ENCODE measurements at regions not wholly inside any gene's neighbourhood (a gene's known extent, or its start where the extent isn't known, plus 50 kb on each side); places are given as distances from the start of the nearest gene placed in this dataset.

- Histone ChIP-seq H3K4me1 (ENCODE audit: control insufficient read depth in 2 of 2, insufficient read depth in 2 of 2, low read length in 2 of 2) (no peaks in the 10 kb centered on the region), H3K27ac (ENCODE audit: low read depth, low read length) (no peak overlapping the region), H3K27me3 (ENCODE audit: control insufficient read depth in 2 of 2, insufficient read depth in 2 of 2, low read length in 2 of 2) (no peaks in the 10 kb centered on the region), H3K4me3 (ENCODE audit: low read length) (no peak overlapping the region), H3K36me3 (ENCODE audit: control insufficient read depth in 2 of 3, insufficient read depth in 3 of 3, low read length in 3 of 3) (no peaks in the 10 kb centered on the region), H3K9me3 (ENCODE audit: control insufficient read depth in 2 of 3, low read length in 3 of 3) (no peaks in the 10 kb centered on the region)
- H3K9me3 Mint-ChIP-seq = peaks cover 0 to 29% (median 2%) of the 10 kb centered on the region in 11 donors
- no peaks in the 10 kb centered on the region for H3K4me1 Mint-ChIP-seq
- ChIA-PET POLR2A (no interaction called here), CTCF (no interaction called here)
- intact Hi-C loops (cut with micrococcal nuclease) = no loop called here
- H3K4me3 Mint-ChIP-seq = no peak overlapping the region
- ATAC-seq (no peak), DNase-seq (no peak)
- no peaks in the 10 kb centered on the region for H3K27me3 Mint-ChIP-seq
- H3K27ac Mint-ChIP-seq = no peak overlapping the region
- no peaks in the 10 kb centered on the region for H3K36me3 Mint-ChIP-seq
These were observed 605.1 kb downstream of the NUP35 start for GRCh38 chr2:183729380-183729779.

GRCh38 chr2:183740241-183740640, 616.0 kb downstream of the NUP35 start:
- Mint-ChIP-seq H3K9me3 (peaks cover 0 to 10% (median 5%) of the 10 kb centered on the region in 11 donors), H3K4me1 (no peaks in the 10 kb centered on the region), H3K27me3 (no peaks in the 10 kb centered on the region), H3K4me3 (no peak overlapping the region), H3K36me3 (no peaks in the 10 kb centered on the region), H3K27ac (no peak overlapping the region)
- H3K9me3 ChIP-seq (ENCODE audit: control insufficient read depth in 2 of 3, low read length in 3 of 3) = no peaks in the 10 kb centered on the region
- H3K27me3 ChIP-seq (ENCODE audit: control insufficient read depth in 2 of 2, insufficient read depth in 2 of 2, low read length in 2 of 2) = no peaks in the 10 kb centered on the region
- intact Hi-C loops (cut with micrococcal nuclease) = no loop called here
- POLR2A ChIA-PET = no interaction called here
- DNase-seq (no peak), ATAC-seq (no peak)
- H3K4me1 ChIP-seq (ENCODE audit: control insufficient read depth in 2 of 2, insufficient read depth in 2 of 2, low read length in 2 of 2) = no peaks in the 10 kb centered on the region
- CTCF ChIA-PET = no interaction called here
- no peak overlapping the region for H3K4me3 ChIP-seq (ENCODE audit: low read length)
- no peaks in the 10 kb centered on the region for H3K36me3 ChIP-seq (ENCODE audit: control insufficient read depth in 2 of 3, insufficient read depth in 3 of 3, low read length in 3 of 3)
- H3K27ac ChIP-seq (ENCODE audit: low read depth, low read length) = no peak overlapping the region

GRCh38 chr2:183752571-183752970, 628.3 kb downstream of the NUP35 start:
- Histone ChIP-seq H3K27me3 (ENCODE audit: control insufficient read depth in 2 of 2, insufficient read depth in 2 of 2, low read length in 2 of 2) (no peaks in the 10 kb centered on the region), H3K36me3 (ENCODE audit: control insufficient read depth in 2 of 3, insufficient read depth in 3 of 3, low read length in 3 of 3) (no peaks in the 10 kb centered on the region), H3K4me1 (ENCODE audit: control insufficient read depth in 2 of 2, insufficient read depth in 2 of 2, low read length in 2 of 2) (no peaks in the 10 kb centered on the region), H3K27ac (ENCODE audit: low read depth, low read length) (no peak overlapping the region), H3K4me3 (ENCODE audit: low read length) (no peak overlapping the region), H3K9me3 (ENCODE audit: control insufficient read depth in 2 of 3, low read length in 3 of 3) (no peaks in the 10 kb centered on the region)
- Mint-ChIP-seq H3K36me3 (no peaks in the 10 kb centered on the region), H3K4me3 (no peak overlapping the region), H3K27me3 (no peaks in the 10 kb centered on the region), H3K9me3 (peaks cover 0 to 39% (median 4%) of the 10 kb centered on the region in 11 donors), H3K27ac (no peak overlapping the region), H3K4me1 (peaks cover 0 to 4% (median 0%) of the 10 kb centered on the region in 7 donors)
- ATAC-seq (no peak), DNase-seq (no peak)
- intact Hi-C loops (cut with micrococcal nuclease) = no loop called here
- ChIA-PET POLR2A (no interaction called here), CTCF (no interaction called here)

GRCh38 chr2:183759033-183759432, 634.8 kb downstream of the NUP35 start:
- Mint-ChIP-seq H3K36me3 (no peaks in the 10 kb centered on the region), H3K9me3 (peaks cover 0 to 14% (median 2%) of the 10 kb centered on the region in 11 donors), H3K27me3 (no peaks in the 10 kb centered on the region), H3K27ac (no peak overlapping the region), H3K4me1 (peaks cover 0 to 2% (median 0%) of the 10 kb centered on the region in 7 donors), H3K4me3 (no peak overlapping the region)
- Histone ChIP-seq H3K27ac (ENCODE audit: low read depth, low read length) (no peak overlapping the region), H3K4me3 (ENCODE audit: low read length) (no peak overlapping the region), H3K36me3 (ENCODE audit: control insufficient read depth in 2 of 3, insufficient read depth in 3 of 3, low read length in 3 of 3) (no peaks in the 10 kb centered on the region), H3K4me1 (ENCODE audit: control insufficient read depth in 2 of 2, insufficient read depth in 2 of 2, low read length in 2 of 2) (no peaks in the 10 kb centered on the region), H3K9me3 (ENCODE audit: control insufficient read depth in 2 of 3, low read length in 3 of 3) (no peaks in the 10 kb centered on the region), H3K27me3 (ENCODE audit: control insufficient read depth in 2 of 2, insufficient read depth in 2 of 2, low read length in 2 of 2) (no peaks in the 10 kb centered on the region)
- intact Hi-C loops (cut with micrococcal nuclease) = no loop called here
- ATAC-seq (no peak), DNase-seq (no peak)
- POLR2A ChIA-PET = no interaction called here
- CTCF ChIA-PET = no interaction called here

- no peaks in the 10 kb centered on the region for H3K27me3 Mint-ChIP-seq
- peaks cover 0 to 4% (median 0%) of the 10 kb centered on the region in 5 donors for H3K36me3 Mint-ChIP-seq
- POLR2A ChIA-PET = no interaction called here
- H3K4me1 Mint-ChIP-seq = no peaks in the 10 kb centered on the region
- Histone ChIP-seq H3K4me1 (ENCODE audit: control insufficient read depth in 2 of 2, insufficient read depth in 2 of 2, low read length in 2 of 2) (no peaks in the 10 kb centered on the region), H3K4me3 (ENCODE audit: low read length) (no peak overlapping the region), H3K27ac (ENCODE audit: low read depth, low read length) (no peak overlapping the region), H3K9me3 (ENCODE audit: control insufficient read depth in 2 of 3, low read length in 3 of 3) (no peaks in the 10 kb centered on the region), H3K27me3 (ENCODE audit: control insufficient read depth in 2 of 2, insufficient read depth in 2 of 2, low read length in 2 of 2) (no peaks in the 10 kb centered on the region), H3K36me3 (ENCODE audit: control insufficient read depth in 2 of 3, insufficient read depth in 3 of 3, low read length in 3 of 3) (no peaks in the 10 kb centered on the region)
- no peak overlapping the region for H3K4me3 Mint-ChIP-seq
- intact Hi-C loops (cut with micrococcal nuclease) = no loop called here
- no peak overlapping the region for H3K27ac Mint-ChIP-seq
- H3K9me3 Mint-ChIP-seq = peaks cover 3 to 13% (median 8%) of the 10 kb centered on the region in 11 donors
- no peak for DNase-seq
- CTCF ChIA-PET = no interaction called here
- ATAC-seq = no peak
These were observed 649.5 kb downstream of the NUP35 start for GRCh38 chr2:183773775-183774174.

- ChIA-PET POLR2A (no interaction called here), CTCF (no interaction called here)
- no peaks in the 10 kb centered on the region for H3K9me3 ChIP-seq (ENCODE audit: control insufficient read depth in 2 of 3, low read length in 3 of 3)
- H3K27ac ChIP-seq (ENCODE audit: low read depth, low read length) = no peak overlapping the region
- H3K4me1 ChIP-seq (ENCODE audit: control insufficient read depth in 2 of 2, insufficient read depth in 2 of 2, low read length in 2 of 2) = no peaks in the 10 kb centered on the region
- intact Hi-C loops (cut with micrococcal nuclease) = no loop called here
- no peak overlapping the region for H3K4me3 Mint-ChIP-seq
- DNase-seq (no peak), ATAC-seq (no peak)
- no peaks in the 10 kb centered on the region for H3K36me3 ChIP-seq (ENCODE audit: control insufficient read depth in 2 of 3, insufficient read depth in 3 of 3, low read length in 3 of 3)
- no peak overlapping the region for H3K27ac Mint-ChIP-seq
- peaks cover 0 to 18% (median 5%) of the 10 kb centered on the region in 11 donors for H3K9me3 Mint-ChIP-seq
- H3K27me3 Mint-ChIP-seq = no peaks in the 10 kb centered on the region
- H3K27me3 ChIP-seq (ENCODE audit: control insufficient read depth in 2 of 2, insufficient read depth in 2 of 2, low read length in 2 of 2) = no peaks in the 10 kb centered on the region
- H3K36me3 Mint-ChIP-seq = no peaks in the 10 kb centered on the region
- H3K4me3 ChIP-seq (ENCODE audit: low read length) = no peak overlapping the region
- no peaks in the 10 kb centered on the region for H3K4me1 Mint-ChIP-seq
These were observed 655.8 kb downstream of the NUP35 start for GRCh38 chr2:183780072-183780471.

- Mint-ChIP-seq H3K27me3 (no peaks in the 10 kb centered on the region), H3K27ac (no peak overlapping the region), H3K36me3 (no peaks in the 10 kb centered on the region), H3K9me3 (peaks cover 0 to 14% (median 3%) of the 10 kb centered on the region in 11 donors), H3K4me1 (no peaks in the 10 kb centered on the region), H3K4me3 (no peak overlapping the region)
- no peaks in the 10 kb centered on the region for H3K9me3 ChIP-seq (ENCODE audit: control insufficient read depth in 2 of 3, low read length in 3 of 3)
- ATAC-seq = no peak
- H3K27me3 ChIP-seq (ENCODE audit: control insufficient read depth in 2 of 2, insufficient read depth in 2 of 2, low read length in 2 of 2) = no peaks in the 10 kb centered on the region
- no peaks in the 10 kb centered on the region for H3K36me3 ChIP-seq (ENCODE audit: control insufficient read depth in 2 of 3, insufficient read depth in 3 of 3, low read length in 3 of 3)
- no peak overlapping the region for H3K27ac ChIP-seq (ENCODE audit: low read depth, low read length)
- H3K4me3 ChIP-seq (ENCODE audit: low read length) = no peak overlapping the region
- no peak for DNase-seq
- intact Hi-C loops (cut with micrococcal nuclease) = no loop called here
- CTCF ChIA-PET = no interaction called here
- H3K4me1 ChIP-seq (ENCODE audit: control insufficient read depth in 2 of 2, insufficient read depth in 2 of 2, low read length in 2 of 2) = no peaks in the 10 kb centered on the region
- POLR2A ChIA-PET = no interaction called here
These were observed 658.2 kb downstream of the NUP35 start for GRCh38 chr2:183782436-183782835.

Data from naive thymus-derived CD4-positive, alpha-beta T cell (primary cell).